GM23338 (cell line): ENCODE measurements at regions not wholly inside any gene's neighbourhood (a gene's known extent, or its start where the extent isn't known, plus 50 kb on each side); places are given as distances from the start of the nearest gene placed in this dataset.

Experiments
- ATAC-seq: fragments of 200-7000 bp; cut with Tn5 transposase; 3 replicates; pipeline ENCODE4 v1.9.1; 2020
- DNase-seq: peaks from one replicate; pipeline ENCODE4 v3.0.0-alpha.2; 2015; ENCODE audit warnings: low spot score
- H2AFZ ChIP-seq: fragments of 200-600 bp; sonication (generic); 2 replicates; pipeline ENCODE4 v1.8.0; 2016; ENCODE audit warnings: antibody characterized with exemption, mild to moderate bottlenecking, moderate library complexity
- H3F3A ChIP-seq: fragments of 200-600 bp; sonication (generic); replicated peaks from 2 replicates; pipeline ENCODE4 v1.8.0; 2017; ENCODE audit warnings: antibody characterized with exemption, mixed run types, low read depth
- H3K27ac ChIP-seq: fragments of 200-600 bp; sonication (generic); 2 replicates; pipeline ENCODE4 v1.6.1; 2016; ENCODE audit warnings: low read depth
- H3K27me3 ChIP-seq: fragments of 200-600 bp; sonication (generic); 2 replicates; pipeline ENCODE4 v1.8.0; 2016; ENCODE audit warnings: mild to moderate bottlenecking, mixed run types, moderate library complexity; ENCODE audit not compliant: insufficient read depth
- H3K36me3 ChIP-seq: fragments of 200-600 bp; sonication (generic); 2 replicates; pipeline ENCODE4 v1.8.0; 2016; ENCODE audit warnings: mild to moderate bottlenecking; ENCODE audit not compliant: insufficient read depth
- H3K4me1 ChIP-seq: fragments of 200-600 bp; sonication (generic); 2 replicates; pipeline ENCODE4 v1.8.0; 2016; ENCODE audit warnings: mild to moderate bottlenecking, moderate library complexity; ENCODE audit not compliant: insufficient read depth
- H3K4me2 ChIP-seq: fragments of 200-600 bp; sonication (generic); 2 replicates; pipeline ENCODE4 v1.7.1; 2017; ENCODE audit warnings: mixed run types
- H3K4me3 ChIP-seq: fragments of 200-600 bp; sonication (generic); 2 replicates; pipeline ENCODE4 v1.6.1; 2016; ENCODE audit warnings: mixed run types
- H3K79me2 ChIP-seq: fragments of 200-600 bp; sonication (generic); replicated peaks from 2 replicates; pipeline ENCODE4 v1.8.0; 2017; ENCODE audit warnings: mild to moderate bottlenecking; ENCODE audit not compliant: insufficient read depth
- H3K9me2 ChIP-seq: fragments of 200-600 bp; sonication (generic); 2 replicates; pipeline ENCODE4 v1.8.0; 2017; ENCODE audit not compliant: insufficient read depth
- H4K20me1 ChIP-seq: fragments of 200-600 bp; sonication (generic); replicated peaks from 2 replicates; pipeline ENCODE4 v1.8.0; 2017; ENCODE audit warnings: mild to moderate bottlenecking; ENCODE audit not compliant: insufficient read depth
- H3K27ac Mint-ChIP-seq: 2 replicates; pipeline ENCODE4 v1.8.0; 2020; ENCODE audit warnings: inconsistent platforms, mild to moderate bottlenecking, moderate library complexity, mixed read lengths
- H3K27me3 Mint-ChIP-seq: 3 replicates; pipeline ENCODE4 v1.8.0; 2022; ENCODE audit warnings: low read depth, mild to moderate bottlenecking, moderate library complexity, mixed read lengths, inconsistent platforms; ENCODE audit not compliant: insufficient read depth, poor library complexity
- H3K36me3 Mint-ChIP-seq: 3 replicates; pipeline ENCODE4 v1.8.0; 2021; ENCODE audit warnings: low read depth, mild to moderate bottlenecking, inconsistent platforms, moderate library complexity, mixed read lengths
- H3K4me1 Mint-ChIP-seq: 3 replicates; pipeline ENCODE4 v1.8.0; 2020; ENCODE audit warnings: mild to moderate bottlenecking, inconsistent platforms, mixed read lengths
- H3K4me3 Mint-ChIP-seq: 3 replicates; pipeline ENCODE4 v1.8.0; 2021; ENCODE audit warnings: moderate library complexity, mild to moderate bottlenecking, inconsistent platforms, mixed read lengths
- H3K9me3 Mint-ChIP-seq: 3 replicates; pipeline ENCODE4 v1.8.0; 2020; ENCODE audit warnings: moderate library complexity, mild to moderate bottlenecking, inconsistent platforms, mixed read lengths
- CREB1 ChIP-seq: fragments of 250-450 bp; sonication (Bioruptor Pico); IDR thresholded peaks from 2 replicates; pipeline ENCODE4 v1.5.0; 2020; ENCODE audit warnings: low read depth, mild to moderate bottlenecking, moderate library complexity
- ETS1 ChIP-seq: IDR thresholded peaks from 2 replicates; pipeline ENCODE4 v1.6.1; 2016; ENCODE audit warnings: antibody characterized with exemption
- EZH2phosphoT487 ChIP-seq: fragments of 200-600 bp; sonication (generic); IDR thresholded peaks from one replicate; pipeline ENCODE4 v1.8.1; 2018; ENCODE audit warnings: antibody characterized with exemption; ENCODE audit not compliant: unreplicated experiment
- JUNB ChIP-seq: IDR thresholded peaks from one replicate; pipeline ENCODE4 v1.6.1; 2016; ENCODE audit warnings: antibody characterized with exemption; ENCODE audit not compliant: unreplicated experiment
- NANOG ChIP-seq: IDR thresholded peaks from 2 replicates; pipeline ENCODE4 v1.6.1; 2016; ENCODE audit warnings: antibody characterized with exemption, borderline replicate concordance
- REST ChIP-seq: IDR thresholded peaks from one replicate; pipeline ENCODE4 v1.6.1; 2018; ENCODE audit warnings: antibody characterized with exemption; ENCODE audit not compliant: unreplicated experiment
- STAT1 ChIP-seq: IDR thresholded peaks from one replicate; pipeline ENCODE4 v1.6.1; 2016; ENCODE audit warnings: antibody characterized with exemption; ENCODE audit not compliant: unreplicated experiment
- ZNF114 ChIP-seq: fragments of 250-450 bp; sonication (Bioruptor Pico); IDR thresholded peaks from 2 replicates; pipeline ENCODE4 v1.5.0; 2020; ENCODE audit warnings: mild to moderate bottlenecking, moderate library complexity
- ZNF331 ChIP-seq: fragments of 250-450 bp; sonication (Bioruptor Pico); IDR thresholded peaks from 2 replicates; pipeline ENCODE4 v1.5.0; 2020; ENCODE audit warnings: low read depth, mild to moderate bottlenecking, moderate library complexity
- ZNF462 ChIP-seq: fragments of 250-450 bp; sonication (Bioruptor Pico); IDR thresholded peaks from 2 replicates; pipeline ENCODE4 v1.5.0; 2020; ENCODE audit warnings: mild to moderate bottlenecking, moderate library complexity

GRCh38 chr20:48421547-48421946, 406.3 kb downstream of the PREX1 start:
- Histone ChIP-seq H3K4me2 (no peak overlapping the region), H3K27ac (no peak overlapping the region), H3K4me1 (no peaks in the 10 kb centered on the region), H3F3A (no peaks in the 10 kb centered on the region), H4K20me1 (no peaks in the 10 kb centered on the region), H3K4me3 (no peak overlapping the region), H2AFZ (no peak overlapping the region), H3K36me3 (no peaks in the 10 kb centered on the region), H3K9me2 (no peaks in the 10 kb centered on the region), H3K79me2 (no peaks in the 10 kb centered on the region), H3K27me3 (no peaks in the 10 kb centered on the region)
- H3K27me3 Mint-ChIP-seq = no peaks in the 10 kb centered on the region
- H3K36me3 Mint-ChIP-seq = no peaks in the 10 kb centered on the region
- ATAC-seq (no peak), DNase-seq (no peak)
- H3K4me3 Mint-ChIP-seq = no peak overlapping the region
- no peak overlapping the region for H3K27ac Mint-ChIP-seq
- peaks cover 5% of the 10 kb centered on the region for H3K4me1 Mint-ChIP-seq
- TF ChIP-seq ZNF114 (CRISPR knock-in tag) = no peak
- TF ChIP-seq ETS1 = no peak
- no peak for TF ChIP-seq ZNF331 (CRISPR knock-in tag)
- H3K9me3 Mint-ChIP-seq = no peaks in the 10 kb centered on the region

- Histone ChIP-seq H3K79me2 (no peaks in the 10 kb centered on the region), H3K9me2 (no peaks in the 10 kb centered on the region), H3K27me3 (no peaks in the 10 kb centered on the region), H4K20me1 (no peaks in the 10 kb centered on the region), H3F3A (no peaks in the 10 kb centered on the region), H3K36me3 (no peaks in the 10 kb centered on the region), H3K27ac (no peak overlapping the region), H2AFZ (no peak overlapping the region), H3K4me1 (no peaks in the 10 kb centered on the region), H3K4me3 (no peak overlapping the region), H3K4me2 (no peak overlapping the region)
- ATAC-seq (no peak), DNase-seq (no peak)
- Mint-ChIP-seq H3K4me1 (no peaks in the 10 kb centered on the region), H3K4me3 (no peak overlapping the region), H3K27me3 (no peaks in the 10 kb centered on the region), H3K9me3 (no peaks in the 10 kb centered on the region), H3K27ac (no peak overlapping the region), H3K36me3 (no peaks in the 10 kb centered on the region)
- TF ChIP-seq ZNF462 (CRISPR knock-in tag) (no peak), NANOG (no peak), ZNF114 (CRISPR knock-in tag) (no peak), JUNB (no peak), REST (no peak), ETS1 (no peak), CREB1 (CRISPR knock-in tag) (no peak), EZH2phosphoT487 (no peak), STAT1 (no peak)
These were observed 407.6 kb downstream of the PREX1 start for GRCh38 chr20:48420176-48420575.
